ENCODE measurements at regions not wholly inside any gene's neighbourhood (a gene's known extent, or its start where the extent isn't known, plus 50 kb on each side); places are given as distances from the start of the nearest gene placed in this dataset.
A peak's percentile ranks its signal among the peaks of the same experiment; 100 is the strongest.

GRCh38 chr6:117837261-117837660 is 69.8 kb upstream of the SLC35F1 start:
- in situ Hi-C loops (cut with MboI; ENCODE audit: low pct_ligation_motif_present in 1 of 4, low pct_unique_long_range_greater_than_20kb in 1 of 4, low sequenced_read_pairs in 3 of 4) (no loop called here), intact Hi-C loops (cut with DNase I; ENCODE audit: low total_unique reads) (no loop called here)
- Histone ChIP-seq H3K4me3 (no peak overlapping the region), H3K27ac (no peak overlapping the region), H3K4me1 (no peaks in the 10 kb centered on the region), H3K27me3 (no peaks in the 10 kb centered on the region), H3K36me3 (no peaks in the 10 kb centered on the region), H3K9me3 (peaks cover 0 to under 1% of the 10 kb centered on the region in 2 donors)
- TF ChIP-seq POLR2AphosphoS5 (IDR thresholded peaks at IDR 0.05), result no peak
- TF ChIP-seq CTCF (IDR thresholded peaks at IDR 0.05), result no peak
- no peak for TF ChIP-seq POLR2A (IDR thresholded peaks at IDR 0.05)
- no peak for DNase-seq
- WGBS, 2 donors (ENCODE audit: low coverage in 1 of 2), result 13 to 49% methylated on average over 1 to 3 of the region's 3 CpGs

- WGBS, 2 donors (ENCODE audit: low coverage in 1 of 2), result 19% methylated on average over 2 of the region's 2 CpGs; no CpG with 5 or more reads in 1 of the 2 donors
- no peaks in the 10 kb centered on the region for H3K9me3 ChIP-seq
- H3K4me3 ChIP-seq, result no peak overlapping the region
- in situ Hi-C loops (cut with MboI; ENCODE audit: low pct_ligation_motif_present in 1 of 4, low pct_unique_long_range_greater_than_20kb in 1 of 4, low sequenced_read_pairs in 3 of 4) (no loop called here), intact Hi-C loops (cut with DNase I; ENCODE audit: low total_unique reads) (no loop called here)
- H3K4me1 ChIP-seq, result no peaks in the 10 kb centered on the region
- TF ChIP-seq EP300 (IDR thresholded peaks at IDR 0.05; ENCODE audit: low read depth) (no peak), POLR2AphosphoS5 (IDR thresholded peaks at IDR 0.05) (no peak), CTCF (IDR thresholded peaks at IDR 0.05) (peak in 4 of 5 experiments; percentile 13 to 20 (median 14)), POLR2A (IDR thresholded peaks at IDR 0.05) (no peak)
- no peak overlapping the region for H3K27ac ChIP-seq
- no peaks in the 10 kb centered on the region for H3K27me3 ChIP-seq
- H3K36me3 ChIP-seq, result no peaks in the 10 kb centered on the region
- no peak for DNase-seq
Observed at GRCh38 chr6:117840541-117840983, 66.5 kb upstream of the SLC35F1 start.

GRCh38 chr6:117847912-117848311 is 59.2 kb upstream of the SLC35F1 start:
- no peaks in the 10 kb centered on the region for H3K9me3 ChIP-seq
- in situ Hi-C loops (cut with MboI; ENCODE audit: low pct_ligation_motif_present in 1 of 4, low pct_unique_long_range_greater_than_20kb in 1 of 4, low sequenced_read_pairs in 3 of 4), result no loop called here
- H3K36me3 ChIP-seq, result no peaks in the 10 kb centered on the region
- no peak for DNase-seq
- no peak overlapping the region for H3K27ac ChIP-seq
- H3K4me3 ChIP-seq, result no peak overlapping the region
- no peaks in the 10 kb centered on the region for H3K27me3 ChIP-seq
- no peaks in the 10 kb centered on the region for H3K4me1 ChIP-seq
- no peak for TF ChIP-seq EP300 (IDR thresholded peaks at IDR 0.05; ENCODE audit: low read depth)
- no peak for TF ChIP-seq POLR2AphosphoS5 (IDR thresholded peaks at IDR 0.05)
- no peak for TF ChIP-seq CTCF (IDR thresholded peaks at IDR 0.05)
- no peak for TF ChIP-seq POLR2A (IDR thresholded peaks at IDR 0.05)
- intact Hi-C loops (cut with DNase I; ENCODE audit: low total_unique reads), result no loop called here

- Histone ChIP-seq H3K36me3 (no peaks in the 10 kb centered on the region), H3K27ac (no peak overlapping the region), H3K4me1 (no peaks in the 10 kb centered on the region), H3K4me3 (no peak overlapping the region), H3K9me3 (no peaks in the 10 kb centered on the region), H3K27me3 (no peaks in the 10 kb centered on the region)
- intact Hi-C loops (cut with DNase I; ENCODE audit: low total_unique reads) (no loop called here), in situ Hi-C loops (cut with MboI; ENCODE audit: low pct_ligation_motif_present in 1 of 4, low pct_unique_long_range_greater_than_20kb in 1 of 4, low sequenced_read_pairs in 3 of 4) (no loop called here)
- no peak for DNase-seq
- 44 to 81% methylated on average over 1 of the region's 1 CpG for WGBS, 2 donors (ENCODE audit: low coverage in 1 of 2)
- TF ChIP-seq POLR2AphosphoS5 (IDR thresholded peaks at IDR 0.05) (no peak), CTCF (IDR thresholded peaks at IDR 0.05) (no peak), POLR2A (IDR thresholded peaks at IDR 0.05) (no peak), EP300 (IDR thresholded peaks at IDR 0.05; ENCODE audit: low read depth) (no peak)
Observed at GRCh38 chr6:117849087-117849486, 58.0 kb upstream of the SLC35F1 start.

Measured in transverse colon (tissue), 4 donors.